Panc1 (cell line): ENCODE measurements at regions not wholly inside any gene's neighbourhood (a gene's known extent, or its start where the extent isn't known, plus 50 kb on each side); places are given as distances from the start of the nearest gene placed in this dataset.

Experiments used
- CTCF ChIP-seq: fragments of 450-650 bp; IDR thresholded peaks from 2 replicates; pipeline ENCODE4 v1.5.1; 2017; ENCODE audit warnings: mild to moderate bottlenecking
- POLR2AphosphoS5 ChIP-seq: IDR thresholded peaks from 2 replicates; pipeline ENCODE4 v1.6.1; 2012; ENCODE audit warnings: mild to moderate bottlenecking, low read depth, low read length, moderate library complexity
- REST ChIP-seq, 2 experiments: IDR thresholded peaks; 2 replicates each; pipeline ENCODE4 v1.6.1; 2011 to 2012; ENCODE audit warnings: low read depth in 2 of 2, control low read depth in 1 of 2, low read length in 1 of 2, mild to moderate bottlenecking in 1 of 2, moderate library complexity in 1 of 2; ENCODE audit not compliant: insufficient read depth in 1 of 2
- SIN3A ChIP-seq: IDR thresholded peaks from 2 replicates; pipeline ENCODE4 v1.6.1; 2012; ENCODE audit warnings: low read depth, mild to moderate bottlenecking, low read length, moderate library complexity, borderline replicate concordance; ENCODE audit not compliant: insufficient read depth
- TCF7L2 ChIP-seq: IDR thresholded peaks from 2 replicates; pipeline ENCODE4 v1.6.1; 2011; ENCODE audit warnings: mild to moderate bottlenecking, low read depth, low read length, inconsistent platforms

GRCh38 chr2:78817430-78817829 lies 208.1 kb upstream of the REG3G start:
- TF ChIP-seq POLR2AphosphoS5 (no peak), CTCF (no peak), TCF7L2 (no peak), REST (IDR thresholded peaks at IDR 0.05; ENCODE audit: insufficient read depth in 1 of 2, low read depth in 2 of 2, low read length in 1 of 2) (no peak), SIN3A (no peak)
